Daoy (cell line): ENCODE measurements at regions not wholly inside any gene's neighbourhood (a gene's known extent, or its start where the extent isn't known, plus 50 kb on each side); places are given as distances from the start of the nearest gene placed in this dataset.
"Not testable (repeated sequence)": the region's sequence is repeated elsewhere in the genome, so short reads cannot be mapped to it uniquely, and the experiment has no call there.

Source experiments
- DNase-seq: peaks from one replicate; pipeline ENCODE4 v3.0.0-alpha.2; 2015; ENCODE audit warnings: low read depth

GRCh38 chr7:12884856-12885440 lies 197.5 kb downstream of the ARL4A start:
- DNase-seq, result no peak

- no peak for DNase-seq
Observed at GRCh38 chr7:12888717-12889116, 201.3 kb downstream of the ARL4A start.

GRCh38 chr7:12889391-12889790 lies 202.0 kb downstream of the ARL4A start:
- no peak for DNase-seq

GRCh38 chr7:12890586-12890985 lies 203.2 kb downstream of the ARL4A start:
- no peak for DNase-seq

GRCh38 chr7:12893292-12893691 lies 205.9 kb downstream of the ARL4A start:
- DNase-seq, result no peak

- DNase-seq, result no peak
Observed at GRCh38 chr7:12895296-12895695, 207.9 kb downstream of the ARL4A start.

- DNase-seq, result no peak
Observed at GRCh38 chr7:12896316-12896715, 208.9 kb downstream of the ARL4A start.

- DNase-seq, result no peak
Observed at GRCh38 chr7:12898004-12898403, 210.6 kb downstream of the ARL4A start.

GRCh38 chr7:12898620-12899019 lies 211.2 kb downstream of the ARL4A start:
- no peak for DNase-seq

GRCh38 chr7:12905671-12906070 lies 218.2 kb downstream of the ARL4A start:
- no peak for DNase-seq

GRCh38 chr7:12907774-12908173 lies 220.3 kb downstream of the ARL4A start:
- DNase-seq, result no peak

GRCh38 chr7:12909483-12909882 lies 222.1 kb downstream of the ARL4A start:
- no peak for DNase-seq

- no peak for DNase-seq
Observed at GRCh38 chr7:12911053-12911452, 223.6 kb downstream of the ARL4A start.

- DNase-seq, result no peak
Observed at GRCh38 chr7:12913002-12913401, 225.6 kb downstream of the ARL4A start.

- no peak for DNase-seq
Observed at GRCh38 chr7:12917801-12918200, 230.4 kb downstream of the ARL4A start.

GRCh38 chr7:12921751-12922345 lies 234.4 kb downstream of the ARL4A start:
- DNase-seq, result no peak

- DNase-seq, result no peak
Observed at GRCh38 chr7:12923971-12924370, 236.5 kb downstream of the ARL4A start.

- no peak for DNase-seq
Observed at GRCh38 chr7:12926206-12926605, 238.8 kb downstream of the ARL4A start.

GRCh38 chr7:12927635-12928434 lies 240.4 kb downstream of the ARL4A start:
- no peak for DNase-seq

GRCh38 chr7:12929476-12930140 lies 242.2 kb downstream of the ARL4A start:
- DNase-seq, result no peak

- DNase-seq, result no peak
Observed at GRCh38 chr7:12930534-12930933, 243.1 kb downstream of the ARL4A start.

GRCh38 chr7:12931465-12931864 lies 244.0 kb downstream of the ARL4A start:
- not testable (repeated sequence) for DNase-seq

- DNase-seq, result no peak
Observed at GRCh38 chr7:12939694-12940093, 252.3 kb downstream of the ARL4A start.
